ENCODE measurements at regions not wholly inside any gene's neighbourhood (a gene's known extent, or its start where the extent isn't known, plus 50 kb on each side); places are given as distances from the start of the nearest gene placed in this dataset.

- TF ChIP-seq CEBPB (IDR thresholded peaks at IDR 0.05) (no peak), FOXM1 (IDR thresholded peaks at IDR 0.05; ENCODE audit: borderline replicate concordance, low read depth) (no peak), EP300 (IDR thresholded peaks at IDR 0.05; ENCODE audit: borderline replicate concordance) (no peak), REST (IDR thresholded peaks at IDR 0.05; ENCODE audit: low read depth) (no peak), TAF1 (IDR thresholded peaks at IDR 0.05; ENCODE audit: low read depth) (no peak), USF1 (IDR thresholded peaks at IDR 0.05) (no peak), TEAD4 (IDR thresholded peaks at IDR 0.05) (no peak), RAD21 (IDR thresholded peaks at IDR 0.05; ENCODE audit: low read depth) (no peak), MAX (IDR thresholded peaks at IDR 0.05) (no peak), EGR1 (IDR thresholded peaks at IDR 0.05) (no peak), CREB1 (IDR thresholded peaks at IDR 0.05; ENCODE audit: low read depth) (no peak)
Measured at GRCh38 chr16:63496282-63496681, 1460.0 kb upstream of the CDH8 start.
